UCSD-AML1 (cell line): ENCODE measurements at regions not wholly inside any gene's neighbourhood (a gene's known extent, or its start where the extent isn't known, plus 50 kb on each side); places are given as distances from the start of the nearest gene placed in this dataset.

Experiments
- DNase-seq: peaks from one replicate; lab custom pipeline; 2025; ENCODE audit not compliant: unreplicated experiment; lab: John Stamatoyannopoulos, UW

DNA sequence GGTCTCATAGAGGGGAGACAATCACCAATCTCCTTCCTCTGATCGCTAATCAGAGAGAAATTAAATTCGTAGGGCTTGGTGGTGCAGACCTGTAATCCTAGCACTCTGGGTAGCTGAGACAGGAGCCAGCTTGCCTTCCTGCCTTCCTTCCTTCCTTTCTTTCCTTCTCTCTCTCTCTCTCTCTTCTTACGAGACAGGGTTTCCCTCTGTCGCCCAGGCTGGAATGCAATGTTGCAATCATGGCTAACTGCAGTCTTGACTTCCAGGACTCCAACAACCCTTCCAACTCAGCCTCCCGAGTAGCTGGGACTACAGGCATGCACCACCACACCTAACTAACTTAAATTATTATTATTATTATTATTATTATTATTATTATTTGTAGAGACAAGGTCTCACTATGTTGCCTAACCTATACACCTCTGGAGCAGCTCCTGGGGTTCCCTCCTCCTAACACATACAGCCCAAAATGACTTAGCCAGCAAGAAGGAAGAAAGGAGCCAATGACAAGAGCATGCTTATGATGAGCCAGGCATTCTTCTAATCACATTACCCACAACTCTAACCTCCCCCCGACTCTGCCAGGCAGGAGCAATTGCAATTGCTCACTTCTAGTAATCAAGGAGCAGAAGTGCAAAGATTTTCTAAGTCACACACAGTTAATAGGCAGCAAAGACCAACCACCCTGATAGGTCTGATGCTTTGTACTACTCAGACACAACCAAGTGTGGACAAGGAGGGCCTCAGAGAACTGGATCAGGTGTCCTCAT is 105.4 kb upstream of the F3 start:
- DNase-seq = no peak

DNA sequence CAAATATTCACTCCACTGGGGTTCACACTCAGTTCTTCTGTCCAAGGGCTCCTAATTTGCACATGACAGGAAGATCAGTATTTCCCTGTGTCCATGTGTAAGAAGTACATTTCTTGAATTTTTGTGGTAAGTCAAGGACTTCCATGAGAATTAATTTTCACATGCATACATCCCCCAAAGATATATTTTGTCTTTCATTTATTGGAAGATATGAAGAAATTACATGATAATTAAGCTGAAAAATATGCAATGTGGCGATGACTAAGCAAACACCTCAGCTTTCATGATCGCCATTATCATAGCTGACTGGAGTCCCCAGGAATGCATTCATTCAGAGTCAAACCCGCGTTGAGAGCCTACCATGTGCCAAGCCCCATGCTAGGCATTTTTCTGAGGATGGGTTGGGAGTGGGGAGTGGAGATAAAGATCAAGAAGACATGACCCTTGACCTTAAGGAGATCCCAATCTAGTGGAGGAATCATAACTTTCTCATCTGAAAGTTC is 104.6 kb upstream of the F3 start:
- no peak for DNase-seq

DNA sequence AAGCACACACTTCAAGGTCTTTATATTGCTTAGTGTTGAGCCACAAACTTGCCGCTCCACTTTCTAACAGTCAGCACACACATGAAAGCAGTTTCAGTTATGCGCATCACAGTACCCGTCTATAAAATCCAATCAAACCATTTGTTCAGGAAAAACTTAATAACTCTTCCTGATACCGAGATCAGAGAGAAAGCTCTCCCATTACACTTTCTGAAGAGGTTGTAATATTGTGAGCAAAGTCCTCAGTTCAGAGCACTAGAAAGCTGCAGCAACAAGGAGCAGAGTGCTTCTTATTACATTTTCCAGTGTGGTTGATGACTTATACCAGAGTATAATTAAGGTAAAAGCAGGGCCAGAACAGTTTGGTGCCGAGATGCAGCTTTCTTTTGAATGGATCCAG is 102.8 kb upstream of the F3 start:
- DNase-seq = no peak

DNA sequence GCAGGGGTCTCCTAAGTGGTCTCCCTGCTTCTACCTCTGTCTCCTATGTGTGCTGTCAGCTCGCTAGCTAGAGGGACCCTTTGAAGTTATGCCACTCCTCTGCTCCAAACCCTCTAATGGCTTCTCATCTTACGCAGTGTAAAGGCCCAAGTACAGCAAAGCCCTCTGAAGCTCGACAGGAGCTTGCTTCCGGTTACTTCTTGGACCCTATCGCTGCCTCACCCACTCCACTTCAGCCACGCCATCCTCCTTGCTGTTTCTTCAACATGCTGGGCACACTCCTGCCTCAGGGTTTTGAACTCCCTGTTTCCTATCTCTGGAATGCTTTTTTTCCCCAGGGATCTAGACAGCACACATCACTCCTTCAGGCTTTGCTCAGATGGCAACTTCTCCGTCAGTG is 102.3 kb upstream of the F3 start:
- no peak for DNase-seq

DNA sequence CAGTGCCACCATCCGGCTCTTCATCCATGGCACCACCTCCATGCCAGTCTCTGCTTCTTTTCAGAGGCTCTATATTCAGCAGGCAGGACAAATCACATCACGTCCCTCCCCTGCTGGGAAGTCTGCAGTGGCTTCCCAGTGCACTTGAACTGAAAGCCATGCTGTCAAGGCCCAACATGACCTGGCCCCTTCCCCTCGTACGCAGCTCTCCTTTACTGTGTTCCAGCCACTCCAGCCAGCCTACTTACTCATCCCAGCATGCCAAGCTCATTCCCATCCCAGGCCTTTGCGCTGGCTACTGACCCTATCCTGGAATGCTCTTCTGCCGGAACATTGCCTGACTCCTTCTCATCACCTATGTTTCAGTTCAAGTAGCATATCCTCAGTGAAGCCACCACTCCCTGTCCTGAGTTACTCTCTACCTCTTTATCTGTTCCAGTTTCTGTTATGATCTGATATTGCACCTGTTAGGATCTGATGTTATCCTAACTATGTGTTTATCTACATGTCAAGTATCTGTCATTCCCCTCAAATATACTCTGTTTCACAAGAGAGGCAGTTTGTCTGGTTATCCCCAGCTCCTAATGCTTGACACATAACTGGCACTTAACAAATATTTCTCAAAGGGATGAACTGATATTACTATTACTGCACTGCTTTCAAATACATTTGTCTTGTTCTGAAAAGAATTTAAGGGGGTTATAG is 101.2 kb upstream of the F3 start:
- DNase-seq = no peak

DNA sequence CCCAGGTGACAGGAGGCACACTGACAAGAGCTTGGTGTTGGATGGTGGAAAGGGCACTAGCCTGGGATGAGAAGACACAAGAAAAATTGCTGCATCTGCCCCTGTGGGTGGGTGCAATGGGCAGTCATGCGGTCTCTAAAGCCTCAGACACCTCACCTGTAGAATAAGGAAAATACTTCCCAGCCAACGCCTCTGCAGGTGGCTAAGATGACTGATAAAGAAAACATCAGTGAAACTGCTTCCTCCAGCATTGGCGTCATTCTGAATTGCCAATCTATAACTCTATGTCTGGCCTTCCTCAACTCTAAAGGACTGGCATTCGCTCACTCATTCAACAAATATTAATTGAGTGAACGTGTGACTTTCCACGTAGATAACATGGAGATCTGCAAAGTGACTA is 100.4 kb upstream of the F3 start:
- DNase-seq = no peak

DNA sequence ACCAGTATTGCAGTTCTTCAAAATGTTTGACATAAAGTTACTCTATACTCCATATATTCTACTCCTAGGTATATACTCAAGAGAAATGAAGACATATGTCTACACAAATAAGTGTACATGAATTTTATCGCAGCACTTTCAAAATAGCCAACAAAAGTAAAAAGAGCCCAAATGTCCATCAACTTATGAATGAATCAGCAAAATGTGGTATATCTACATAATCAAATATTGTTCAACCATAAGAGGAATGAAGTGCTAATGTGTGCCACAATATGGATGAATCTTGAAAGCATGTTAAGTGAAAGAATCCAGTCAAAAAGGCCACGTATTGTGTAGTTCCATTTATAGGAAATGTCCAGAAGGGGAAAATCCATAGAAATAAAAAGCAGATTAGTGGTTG is 98.6 kb upstream of the F3 start:
- no peak for DNase-seq

DNA sequence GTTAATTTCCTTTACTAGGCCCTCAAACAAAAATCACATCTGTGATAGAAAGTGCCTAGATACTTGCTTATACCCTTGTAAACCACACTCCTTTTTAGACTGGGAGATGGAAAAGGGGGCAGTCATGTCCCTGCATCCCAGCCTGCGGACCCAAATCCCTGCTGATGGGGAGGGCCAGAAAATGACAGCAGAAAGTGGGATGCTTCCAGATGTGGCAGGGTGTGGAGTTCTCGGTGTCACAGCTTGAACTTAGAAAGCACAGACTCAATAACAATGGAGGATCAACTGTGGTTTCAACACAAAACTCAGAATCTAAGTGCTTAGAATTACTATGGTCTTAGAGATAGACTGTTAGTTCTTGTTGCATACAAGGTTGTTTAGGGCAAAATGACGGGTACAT is 95.6 kb upstream of the F3 start:
- DNase-seq = no peak

DNA sequence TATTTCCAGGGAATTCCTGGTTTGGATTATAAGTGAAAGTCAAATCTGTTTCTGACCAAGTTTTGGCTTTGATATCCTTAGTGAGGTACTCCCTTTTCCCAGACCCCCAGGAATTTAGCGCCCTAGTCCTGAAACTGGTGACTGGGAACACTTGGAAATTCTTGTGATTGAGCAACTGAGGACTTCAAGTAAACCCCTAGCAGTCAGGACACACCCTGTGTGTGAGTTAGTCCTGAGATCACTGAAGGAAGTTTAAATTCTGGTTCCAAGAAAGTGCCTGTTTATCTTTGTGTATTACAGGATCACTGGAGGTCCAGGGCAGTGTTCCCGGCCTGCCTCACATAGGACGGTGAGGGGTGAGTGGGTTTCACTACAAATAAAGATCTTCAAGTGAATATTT is 95.1 kb upstream of the F3 start:
- no peak for DNase-seq

DNA sequence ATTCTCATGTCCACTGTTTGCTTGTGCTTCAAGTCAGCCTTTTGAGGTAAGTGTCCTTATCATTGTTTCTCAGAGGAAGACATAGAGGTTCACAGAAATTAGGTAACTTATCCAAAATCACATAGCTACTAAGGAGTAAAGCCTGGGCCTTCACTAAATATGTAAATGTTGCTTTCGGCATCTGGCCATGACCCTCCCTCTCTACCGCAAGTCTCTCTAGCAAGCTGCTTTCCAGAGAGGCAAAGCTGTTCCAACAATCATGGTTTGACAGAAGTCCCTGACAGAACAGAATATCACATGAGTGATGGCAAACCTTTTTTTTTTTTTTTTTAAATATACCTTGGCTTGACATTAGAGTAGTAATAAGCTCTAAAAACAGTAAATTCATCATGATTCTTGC is 94.5 kb upstream of the F3 start:
- DNase-seq = no peak

DNA sequence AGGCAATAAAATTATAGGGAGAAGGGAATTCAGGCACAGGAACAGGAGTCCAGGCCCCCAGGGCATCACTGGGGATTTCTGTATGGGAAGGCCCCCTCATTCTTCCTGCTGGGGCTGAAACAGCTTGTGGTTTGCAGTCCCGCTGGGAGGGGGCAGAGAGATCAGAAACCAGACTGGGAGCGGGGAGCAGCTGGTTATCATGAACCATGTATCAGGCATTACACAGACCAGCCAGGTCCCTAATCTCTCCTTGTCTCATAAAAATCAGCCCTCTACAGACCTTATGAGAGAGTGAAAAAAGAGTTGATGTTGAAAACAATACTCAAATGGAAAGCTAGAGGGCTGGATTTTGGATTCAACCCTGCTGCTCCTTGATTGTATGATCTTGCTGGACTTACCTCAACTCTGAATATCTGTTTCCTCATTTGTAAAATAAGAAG is 93.4 kb upstream of the F3 start:
- DNase-seq = no peak

DNA sequence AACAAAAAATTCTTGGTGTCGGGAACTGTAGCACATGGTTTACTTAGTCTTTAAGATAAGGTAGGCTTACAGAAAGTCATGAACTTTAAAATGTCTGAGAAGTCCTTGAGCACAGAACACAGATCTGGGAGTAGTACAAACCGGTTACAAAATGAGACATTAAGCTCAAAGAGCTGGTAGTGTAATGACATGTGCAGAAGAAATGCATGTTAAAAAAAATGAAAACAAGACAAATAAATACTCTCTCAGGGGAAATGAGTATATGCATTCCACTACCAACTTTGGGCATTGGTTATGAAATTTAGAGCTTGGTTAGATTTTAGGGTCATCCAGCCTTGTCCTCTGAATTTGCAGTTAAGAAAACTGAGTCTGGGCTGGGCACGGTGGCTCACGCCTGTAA is 91.5 kb upstream of the F3 start:
- no peak for DNase-seq

DNA sequence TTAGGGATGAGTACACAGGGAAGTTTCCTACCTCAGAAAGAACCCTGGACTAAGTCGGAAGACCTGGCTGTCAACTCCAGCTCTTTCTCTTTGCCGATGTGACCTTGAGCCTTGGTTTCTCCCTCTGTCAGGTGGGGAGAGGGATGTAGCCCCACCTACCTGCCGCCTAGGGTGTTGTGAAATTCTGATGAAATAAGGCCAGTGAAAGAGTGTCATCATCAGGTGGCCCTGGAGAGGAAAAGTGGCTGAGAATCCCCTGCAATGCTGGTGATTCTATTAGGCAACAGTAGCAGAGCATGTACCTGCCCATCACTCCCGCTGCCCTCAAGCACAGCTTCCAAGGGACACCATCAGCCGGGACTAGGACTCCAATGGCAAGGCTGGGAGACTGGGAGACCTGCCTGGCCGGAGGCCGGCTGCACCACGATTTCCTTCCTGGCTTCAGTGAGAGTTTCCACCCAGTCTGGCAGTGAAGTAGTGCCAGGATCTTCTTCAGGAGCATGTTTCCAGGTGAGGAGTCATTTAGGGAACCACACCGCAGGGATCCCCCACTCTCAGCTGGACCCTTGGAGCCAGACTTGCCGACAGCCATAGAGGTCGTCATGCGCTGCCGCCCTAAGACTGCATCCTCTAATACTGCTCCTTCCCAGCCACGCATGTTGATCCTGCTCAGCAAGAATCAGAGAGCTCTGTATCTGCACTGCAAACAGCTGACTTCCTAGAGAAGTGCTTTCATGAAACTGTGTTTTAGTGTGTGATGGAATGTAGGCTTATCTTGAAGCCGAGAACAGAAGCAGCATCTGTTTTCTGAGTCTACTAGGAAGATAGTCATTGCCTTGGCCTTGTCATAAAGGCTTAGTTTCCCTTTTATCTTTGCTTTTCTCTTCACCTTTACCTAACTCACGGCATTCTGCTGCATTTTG is 88.0 kb upstream of the F3 start:
- no peak for DNase-seq

DNA sequence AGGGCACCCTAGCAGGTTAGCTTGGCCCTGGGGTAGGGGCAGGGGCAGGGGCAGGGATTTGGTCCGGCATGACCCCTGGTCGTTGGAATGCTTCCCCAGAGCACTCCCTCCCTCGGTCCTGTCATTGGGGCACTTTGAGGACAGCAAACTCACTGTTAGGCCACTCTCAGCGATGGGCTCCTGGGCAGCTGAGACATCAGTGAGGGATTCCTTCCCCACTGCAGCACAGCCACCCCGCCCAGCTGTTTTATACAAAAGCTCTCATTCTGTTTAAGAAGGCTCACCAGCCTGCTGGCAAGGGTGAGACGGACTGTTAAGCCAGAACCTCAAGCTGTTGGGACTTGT is 86.9 kb upstream of the F3 start:
- no peak for DNase-seq

DNA sequence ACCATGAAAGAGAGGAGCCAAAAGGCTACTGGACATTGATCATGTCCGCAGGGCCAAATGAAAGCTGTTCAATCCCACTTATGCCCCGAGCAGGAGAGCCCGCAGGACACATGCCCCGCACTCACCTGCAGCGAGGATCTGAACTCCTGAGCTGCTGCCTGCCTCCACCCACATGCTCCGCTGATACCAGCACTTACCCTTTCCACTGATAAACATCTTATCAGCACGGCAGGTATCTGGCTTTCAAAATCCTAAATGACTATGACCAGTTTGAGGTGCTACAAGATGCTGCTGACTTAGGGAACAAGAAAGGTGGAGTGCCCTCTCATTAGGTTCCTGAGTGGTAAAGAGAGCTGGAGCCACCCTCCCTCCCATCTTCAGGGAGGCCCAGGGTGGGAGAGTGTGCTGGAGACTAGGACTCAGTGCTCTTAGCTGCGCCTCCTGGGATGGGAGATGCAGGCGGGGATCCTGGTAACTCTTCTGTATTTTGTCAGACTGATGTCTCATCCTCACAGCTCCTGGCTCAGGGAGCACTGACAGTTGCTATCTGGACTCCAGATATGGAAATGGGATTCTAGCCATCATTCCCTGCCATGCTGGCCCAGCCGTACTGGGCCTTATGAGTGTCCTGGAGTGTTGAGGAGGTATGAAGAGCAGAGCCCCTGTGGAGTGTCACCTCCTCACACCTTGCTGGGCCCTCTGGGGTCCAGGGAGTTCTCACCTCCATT is 86.4 kb upstream of the F3 start:
- no peak for DNase-seq

DNA sequence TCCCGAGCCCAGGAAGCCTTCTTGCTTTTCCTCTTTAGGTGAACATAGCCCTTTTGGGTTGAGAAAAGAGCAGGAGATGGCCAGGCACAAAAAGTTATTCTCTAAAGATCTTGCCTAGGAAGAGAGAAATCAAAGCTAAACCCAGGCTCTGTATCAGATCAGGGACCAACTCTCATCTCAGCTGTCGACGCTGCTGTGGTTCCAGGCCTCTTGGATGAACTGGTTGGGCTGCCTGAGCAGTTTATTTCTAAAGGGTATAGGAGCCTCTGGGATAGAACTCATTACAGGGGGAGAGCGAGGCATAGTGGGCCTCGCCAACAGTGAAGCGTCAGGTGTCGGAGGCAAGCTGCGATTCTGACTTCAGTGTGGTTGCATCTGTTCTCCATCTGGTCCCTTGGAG is 82.6 kb upstream of the F3 start:
- DNase-seq = no peak

DNA sequence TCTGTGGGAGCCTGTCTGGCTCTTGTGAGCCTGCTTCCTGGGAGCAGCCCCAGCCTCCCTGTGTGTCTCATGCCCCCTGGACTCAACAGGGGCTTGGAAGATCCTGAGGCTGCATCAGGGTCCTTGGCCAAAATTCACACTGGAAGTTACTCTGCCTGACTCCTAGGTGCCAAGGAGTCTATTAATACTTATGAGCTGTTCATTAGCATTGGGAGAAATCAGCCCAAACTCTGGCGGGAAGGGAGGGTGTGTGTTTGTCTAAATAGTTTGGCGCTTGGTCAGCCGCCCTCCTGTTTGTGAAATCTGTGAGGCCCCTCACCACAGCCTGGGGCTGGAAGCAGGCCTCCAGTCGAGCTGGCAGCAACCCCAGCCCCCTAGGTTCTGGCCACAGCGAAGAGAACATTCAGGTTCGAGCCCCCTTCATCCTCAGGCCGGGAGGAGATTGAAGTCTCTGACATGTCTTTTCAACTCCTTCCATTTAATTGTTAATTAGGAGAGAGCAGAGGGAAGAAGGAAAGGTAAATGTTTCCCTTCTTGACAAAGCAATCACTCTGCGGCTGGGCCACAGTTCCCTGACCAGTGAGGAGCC is 82.1 kb upstream of the F3 start:
- no peak for DNase-seq

DNA sequence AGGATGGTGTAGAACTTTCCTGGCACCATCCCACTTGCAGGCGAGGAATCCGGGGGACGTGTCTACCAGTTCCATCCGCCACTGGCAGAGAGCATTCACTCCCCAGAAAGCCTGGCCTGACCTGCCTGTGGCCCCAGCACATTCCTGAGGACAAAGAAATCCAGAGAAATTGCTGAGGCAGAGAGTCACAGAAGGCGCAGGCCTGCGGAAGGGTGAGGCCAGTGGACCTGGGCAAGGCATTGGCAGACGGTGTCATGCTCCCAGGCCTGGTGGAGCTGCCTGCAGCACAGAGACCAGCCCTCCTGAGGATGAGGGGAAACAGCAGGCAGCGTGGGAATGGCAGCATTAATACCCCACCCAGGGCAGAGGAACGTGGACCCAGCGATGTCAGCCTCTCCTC is 81.2 kb upstream of the F3 start:
- no peak for DNase-seq

DNA sequence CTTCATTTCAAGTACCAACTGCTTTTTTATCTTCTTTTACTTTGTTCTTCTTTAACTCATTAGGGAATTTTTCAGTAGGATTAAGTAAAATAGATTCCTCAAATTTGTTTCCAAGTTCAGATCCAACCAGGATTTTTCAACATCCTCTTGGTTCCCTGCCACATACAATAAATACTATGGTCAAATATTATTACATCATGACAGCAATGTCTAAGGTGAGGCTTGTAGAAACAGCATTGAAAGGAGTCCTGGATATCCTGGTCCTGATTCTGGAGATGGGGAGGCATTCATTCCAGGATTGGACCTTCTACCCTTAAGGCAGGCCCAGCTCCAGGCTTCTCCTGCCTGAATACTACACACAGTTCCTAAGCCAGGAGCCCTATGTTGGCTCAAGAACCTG is 80.2 kb upstream of the F3 start:
- no peak for DNase-seq

DNA sequence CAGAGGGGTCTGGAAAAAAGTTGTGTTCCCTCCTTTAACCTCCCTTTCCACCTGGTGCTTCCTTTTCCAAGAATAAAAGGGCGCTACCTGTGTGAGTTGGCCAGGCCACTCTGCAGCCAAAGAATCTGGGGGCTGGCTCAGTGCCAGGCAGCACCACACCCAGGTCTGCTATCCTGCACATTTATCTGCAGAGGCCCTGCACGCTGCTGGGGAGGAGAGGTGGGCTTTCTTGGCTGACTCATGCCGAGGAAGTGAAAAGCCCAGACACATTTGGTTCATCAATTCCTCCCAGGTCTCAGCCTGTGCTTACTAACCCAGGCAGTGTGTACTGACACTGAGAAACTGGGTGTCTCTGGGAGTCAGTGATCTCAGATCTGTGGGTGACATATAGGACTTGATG is 79.8 kb upstream of the F3 start:
- DNase-seq = no peak
